Heart left ventricle (tissue), 16 donors: ENCODE measurements at regions not wholly inside any gene's neighbourhood (a gene's known extent, or its start where the extent isn't known, plus 50 kb on each side); places are given as distances from the start of the nearest gene placed in this dataset.
A peak's percentile ranks its signal among the peaks of the same experiment; 100 is the strongest.
"Not testable (repeated sequence)": the region's sequence is repeated elsewhere in the genome, so short reads cannot be mapped to it uniquely, and the experiment has no call there.

Experiments used
- ATAC-seq, 4 donors: fragments of 200-7000 bp; cut with Tn5 transposase; one replicate each; pipeline ENCODE4 v1.9.1; 2020 to 2022; ENCODE audit warnings: moderate library complexity in 4 of 4, mild to moderate bottlenecking in 3 of 4, moderate number of reproducible peaks in 1 of 4
- DNase-seq, 5 donors: peaks; one replicate each; pipeline ENCODE4 v3.0.0-alpha.2; 2020
- H3K27ac ChIP-seq, 12 donors: fragments of 200-600 bp; sonication (generic) in 4 of 12; one replicate each; pipeline versions ENCODE4 v1.5.0 to v1.8.0; 2016 to 2022; ENCODE audit warnings: mild to moderate bottlenecking in 2 of 12
- H3K27me3 ChIP-seq, 9 donors: fragments of 200-600 bp; sonication (generic) in 2 of 9; one replicate each; pipeline versions ENCODE4 v1.5.1 to v1.8.0; 2016 to 2022; ENCODE audit warnings: mild to moderate bottlenecking in 3 of 9
- H3K36me3 ChIP-seq, 9 donors: fragments of 200-600 bp; sonication (generic) in 2 of 9; one replicate each; pipeline versions ENCODE4 v1.5.0 to v1.8.0; 2018 to 2022; ENCODE audit warnings: mild to moderate bottlenecking in 2 of 9
- H3K4me1 ChIP-seq, 12 donors: fragments of 200-600 bp; sonication (generic) in 4 of 12; one replicate each; pipeline versions ENCODE4 v1.5.0 to v1.8.0; 2016 to 2022; ENCODE audit warnings: mild to moderate bottlenecking in 3 of 12
- H3K4me3 ChIP-seq, 12 donors: fragments of 200-600 bp; sonication (generic) in 4 of 12; one replicate each; pipeline versions ENCODE4 v1.5.0 to v1.8.0; 2017 to 2022; ENCODE audit warnings: mild to moderate bottlenecking in 9 of 12, moderate library complexity in 4 of 12
- H3K9me3 ChIP-seq, 12 donors: fragments of 200-600 bp; sonication (generic) in 4 of 12; one replicate each; pipeline versions ENCODE4 v1.5.0 to v1.8.0; 2016 to 2022; ENCODE audit warnings: mild to moderate bottlenecking in 1 of 12
- CTCF ChIP-seq, 12 donors: fragments of 200-600 bp; sonication (generic) in 4 of 12; IDR thresholded peaks; one replicate each; pipeline versions ENCODE4 v1.5.0 to v1.8.0; 2018 to 2022; ENCODE audit warnings: antibody characterized with exemption in 12 of 12, mild to moderate bottlenecking in 5 of 12
- POLR2A ChIP-seq, 2 donors: fragments of 450-650 bp; IDR thresholded peaks; one replicate each; pipeline ENCODE4 v1.6.1; 2017; ENCODE audit warnings: antibody characterized with exemption in 2 of 2, mild to moderate bottlenecking in 2 of 2, moderate library complexity in 2 of 2
- WGBS, 4 donors: extraction: QIAGEN DNeasy Blood & Tissue Kit in 2 of 4; methylation state at CpG; one replicate each; pipeline versions ENCODE4 v1.1.5 to v1.1.7; 2013 to 2018; 5-methylcytosine and 5-hydroxymethylcytosine counted together
- intact Hi-C, 10 donors: fragments of 100-400 bp; cut with DNase I; formaldehyde crosslinking; loops; one replicate each; pipeline versions ENCODE4 v1.11.1 to v1.14.2; 2022
- donor health status: ischemic (EF 13 %, LVEDD 7.1; RV severe dilation, severe dysfunction).
- donor health status: healthy with polysubstance abuse.
- donor health status: DM: no; HTN: yes; CAD: no.
- donor health status: DM: no; HTN: no; CAD: no.
- donor health status: ischemic (EF 25% LVEDD 6.9; RV normal size, moderate dysfunction).
- donor health status: ischemic (EF 25% LVEDD 5.7; RV mildly dilated, moderate dysfunction).
- donor health status: healthy.
- donor health status: DM: yes; HTN: yes; CAD: no.
- donor health status: ischemic (EF 35%, LVEDD 5.7; RV mildly dilated, moderate dysfunction).
- donor health status: nonischemic (EF 11% LVEDD 7.7; RV severe dilation, severe dysfunction).
- donor health status: DM: yes; HTN: yes; CAD: no.
- donor health status: PGD.
- donor health status: ischemic (EF 29% LVEDD 5.4; RV normal size, mild dysfunction).
- donor health status: nonischemic (EF 23%, LVEDD 6.1; RV moderate dilation, normal function).

- ATAC-seq, result peak in 1 of 4 donors; percentile 26
- 39 to 43% (median 42%) methylated on average over 25 to 29 of the region's 29 CpGs for WGBS, 4 donors
- Histone ChIP-seq H3K4me3 (no peak overlapping the region), H3K4me1 (peaks cover 0 to 10% (median 2%) of the 10 kb centered on the region in 12 donors), H3K27me3 (peaks cover 0 to 15% (median 0%) of the 10 kb centered on the region in 9 donors), H3K27ac (no peak overlapping the region), H3K9me3 (no peaks in the 10 kb centered on the region), H3K36me3 (no peaks in the 10 kb centered on the region)
- intact Hi-C loops, result no loop called here
- TF ChIP-seq CTCF (IDR thresholded peaks at IDR 0.05) (no peak), POLR2A (IDR thresholded peaks at IDR 0.05) (no peak)
- DNase-seq, result peak in 1 of 5 donors; percentile 21
Observed at GRCh38 chr1:148264374-148265276, 112.5 kb upstream of the NBPF11 start.

GRCh38 chr1:148263906-148264255 lies 111.8 kb upstream of the NBPF11 start:
- TF ChIP-seq CTCF (IDR thresholded peaks at IDR 0.05) (no peak), POLR2A (IDR thresholded peaks at IDR 0.05) (no peak)
- Histone ChIP-seq H3K27me3 (peaks cover 0 to 15% (median 0%) of the 10 kb centered on the region in 9 donors), H3K27ac (no peak overlapping the region), H3K36me3 (no peaks in the 10 kb centered on the region), H3K4me1 (peaks cover 0 to 10% (median 2%) of the 10 kb centered on the region in 12 donors), H3K4me3 (peak overlapping the region in 11 of 12 donors; percentile 37 to 69 (median 52)), H3K9me3 (no peaks in the 10 kb centered on the region)
- 6 to 16% (median 8%) methylated on average over 17 of the region's 17 CpGs for WGBS, 4 donors
- intact Hi-C loops, result no loop called here
- ATAC-seq, result no peak
- no peak for DNase-seq

GRCh38 chr1:148263128-148263905 lies 111.2 kb upstream of the NBPF11 start:
- Histone ChIP-seq H3K4me1 (peaks cover 0 to 10% (median 2%) of the 10 kb centered on the region in 12 donors), H3K9me3 (no peaks in the 10 kb centered on the region), H3K36me3 (no peaks in the 10 kb centered on the region), H3K27ac (peak overlapping the region in 1 of 12 donors; percentile 40), H3K27me3 (peaks cover 0 to 15% (median 0%) of the 10 kb centered on the region in 9 donors), H3K4me3 (peak overlapping the region; percentile 6 to 69 (median 52))
- 0 to 2% (median 1%) methylated on average over 43 of the region's 43 CpGs for WGBS, 4 donors
- no peak for TF ChIP-seq POLR2A (IDR thresholded peaks at IDR 0.05)
- TF ChIP-seq CTCF (IDR thresholded peaks at IDR 0.05), result no peak
- ATAC-seq (peak; percentile 42 to 70 (median 68)), DNase-seq (peak; percentile 25 to 59 (median 41))
- intact Hi-C loops, result no loop called here

- H3K9me3 ChIP-seq, DNase-seq, H3K27ac ChIP-seq, H3K4me3 ChIP-seq, ATAC-seq, intact Hi-C loops, H3K36me3 ChIP-seq, H3K4me1 ChIP-seq: not testable (repeated sequence)
- 72 to 80% (median 77%) methylated on average over 3 of the region's 3 CpGs for WGBS, 4 donors
- H3K27me3 ChIP-seq, result peaks cover 0 to 15% (median 0%) of the 10 kb centered on the region in 9 donors
Observed at GRCh38 chr1:148261684-148262083, 109.6 kb upstream of the NBPF11 start.

GRCh38 chr1:148257886-148258285 lies 105.8 kb upstream of the NBPF11 start:
- H3K27me3 ChIP-seq, H3K36me3 ChIP-seq, DNase-seq, intact Hi-C loops, H3K27ac ChIP-seq, H3K4me3 ChIP-seq, H3K4me1 ChIP-seq, H3K9me3 ChIP-seq, ATAC-seq: not testable (repeated sequence)
- 53 to 84% (median 75%) methylated on average over 2 to 4 of the region's 4 CpGs for WGBS, 4 donors
